ENCODE measurements at regions not wholly inside any gene's neighbourhood (a gene's known extent, or its start where the extent isn't known, plus 50 kb on each side); places are given as distances from the start of the nearest gene placed in this dataset.

- DNase-seq: no peak
These were observed 50.3 kb upstream of the HPF1 start for GRCh38 chr4:169807934-169808509.
